ENCODE measurements at regions not wholly inside any gene's neighbourhood (a gene's known extent, or its start where the extent isn't known, plus 50 kb on each side); places are given as distances from the start of the nearest gene placed in this dataset.
"Not testable (repeated sequence)": the region's sequence is repeated elsewhere in the genome, so short reads cannot be mapped to it uniquely, and the experiment has no call there.

DNA sequence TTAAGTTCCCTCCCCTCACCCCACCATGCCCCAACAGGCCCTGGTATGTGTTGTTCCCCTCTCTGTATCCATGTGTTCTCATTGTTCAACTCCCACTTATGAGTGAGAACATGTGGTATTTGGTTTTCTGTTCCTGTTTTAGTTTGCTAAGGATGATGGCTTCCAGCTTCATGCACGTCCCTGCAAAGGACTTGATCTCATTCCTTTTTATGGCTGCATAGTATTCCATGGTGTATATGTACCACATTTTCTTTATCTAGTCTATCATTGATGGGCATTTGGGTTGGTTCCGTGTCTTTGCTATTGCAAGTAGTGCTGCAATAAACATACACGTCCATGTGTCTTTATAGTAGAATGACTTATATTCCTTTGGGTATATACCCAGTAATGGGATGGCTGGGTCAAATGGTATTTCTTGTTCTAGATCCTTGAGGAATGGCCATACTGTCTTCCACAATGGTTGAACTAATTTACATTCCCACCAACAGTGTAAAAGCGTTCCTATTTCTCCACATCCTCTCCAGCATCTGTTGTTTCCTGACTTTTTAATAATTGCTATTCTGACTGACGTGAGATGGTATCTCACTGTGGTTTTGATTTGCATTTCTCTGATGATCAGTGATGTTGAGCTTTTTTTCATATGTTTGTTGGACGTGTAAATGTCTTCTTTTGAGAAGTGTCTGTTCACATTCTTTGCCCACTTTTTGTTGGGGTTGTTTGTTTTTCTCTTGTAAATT is 93.8 kb upstream of the TMEM17 start:
- H3K4me3 ChIP-seq (ENCODE audit: insufficient read depth, low read depth, low read length); H3K18ac ChIP-seq (ENCODE audit: low read depth, low read length); BruUV-seq (replicated peaks); H3K27ac ChIP-seq (ENCODE audit: insufficient read depth, low read length); ATAC-seq (ENCODE audit: low read depth); H2AK5ac ChIP-seq (ENCODE audit: low read depth, low read length); H3K36me3 ChIP-seq (ENCODE audit: control insufficient read depth, insufficient read depth, low read length); H3K4ac ChIP-seq (ENCODE audit: low read depth, low read length); in situ Hi-C loops (cut with MboI; ENCODE audit: low sequenced_read_pairs); H3K9me1 ChIP-seq (ENCODE audit: insufficient read depth, low read length); H4K5ac ChIP-seq (ENCODE audit: low read depth, low read length); H3K9ac ChIP-seq (ENCODE audit: low read depth, low read length); H3K23ac ChIP-seq (ENCODE audit: low read depth, low read length); dilution Hi-C loops (cut with HindIII; ENCODE audit: low sequenced_read_pairs, unreplicated experiment); H2BK15ac ChIP-seq (ENCODE audit: low read depth, low read length); H2BK120ac ChIP-seq (ENCODE audit: low read depth, low read length); CTCF ChIA-PET; H3K27me3 ChIP-seq (ENCODE audit: control insufficient read depth, insufficient read depth, low read length); H3K14ac ChIP-seq (replicated peaks; ENCODE audit: low read depth, low read length); H3K9me3 ChIP-seq (ENCODE audit: control insufficient read depth, insufficient read depth, low read length); H4K20me1 ChIP-seq (ENCODE audit: insufficient read depth, low read length); H2BK20ac ChIP-seq (ENCODE audit: low read depth, low read length); H4K91ac ChIP-seq (ENCODE audit: insufficient read depth, low read depth, low read length); H2AK9ac ChIP-seq (replicated peaks; ENCODE audit: low read depth, low read length, poor library complexity); DNase-seq; H3K79me1 ChIP-seq (ENCODE audit: low read depth in 1 of 2, low read length in 2 of 2); H3K4me1 ChIP-seq (ENCODE audit: control insufficient read depth, insufficient read depth, low read length); H3K56ac ChIP-seq (ENCODE audit: extremely low read depth, insufficient read depth, low read length); H2BK5ac ChIP-seq (ENCODE audit: low read depth, low read length, poor library complexity, severe bottlenecking); H2AFZ ChIP-seq (replicated peaks; ENCODE audit: low read length, poor library complexity); H3K4me2 ChIP-seq (ENCODE audit: low read depth, low read length); POLR2A ChIA-PET (ENCODE audit: unreplicated experiment); H4K8ac ChIP-seq (ENCODE audit: low read depth in 2 of 2, low read length in 2 of 2): not testable (repeated sequence)
- intact Hi-C loops (cut with micrococcal nuclease) = loop anchor here (5.0 kb wide), 1 partner anchor 143 kb away; no protein-coding TSS in a partner anchor
- WGBS, 2 experiments (ENCODE audit: extremely low coverage in 2 of 2, insufficient read length in 1 of 2) = no CpG with 5 or more reads among the region's 6 CpGs

All from IMR-90 (cell line).